Thyroid gland (tissue), 4 donors: ENCODE measurements at regions not wholly inside any gene's neighbourhood (a gene's known extent, or its start where the extent isn't known, plus 50 kb on each side); places are given as distances from the start of the nearest gene placed in this dataset.

ENCODE experiments used
- CTCF ChIP-seq, 6 experiments: fragments of 200-600 bp in 3 of 6; fragments of 450-650 bp in 3 of 6; sonication (generic) in 3 of 6; IDR thresholded peaks; one replicate each; pipeline ENCODE4 v1.5.1; 2016 to 2019; ENCODE audit warnings: antibody characterized with exemption in 6 of 6, mild to moderate bottlenecking in 2 of 6, inconsistent platforms in 1 of 6, moderate library complexity in 1 of 6
- POLR2A ChIP-seq, 2 donors: fragments of 450-650 bp; IDR thresholded peaks; one replicate each; pipeline ENCODE4 v1.6.1; 2017; ENCODE audit warnings: antibody characterized with exemption in 2 of 2, mild to moderate bottlenecking in 2 of 2, moderate library complexity in 1 of 2

DNA sequence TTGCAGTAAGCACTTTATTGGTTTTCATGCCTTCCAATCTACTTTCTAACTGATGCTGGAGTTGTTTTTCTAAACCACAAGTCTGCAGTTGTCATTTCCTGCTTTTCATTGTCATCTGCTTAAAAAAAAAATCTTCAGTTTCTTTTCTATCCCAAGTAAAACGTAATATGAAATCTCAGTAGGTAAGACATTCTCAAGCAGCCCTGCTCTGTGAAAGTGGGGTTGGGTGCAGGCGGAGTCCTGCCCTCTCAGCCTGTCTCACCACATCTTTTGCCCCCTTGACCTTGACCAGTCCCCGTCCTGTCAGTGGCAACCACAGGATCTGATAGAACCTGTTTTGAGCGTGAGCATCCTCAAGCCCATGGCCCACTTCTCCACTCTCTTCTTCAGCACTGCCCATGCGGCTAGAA is 80.0 kb upstream of the CPO start:
- no peak for TF ChIP-seq CTCF (IDR thresholded peaks at IDR 0.05)
- no peak for TF ChIP-seq POLR2A (IDR thresholded peaks at IDR 0.05)
